PC-3 (cell line): ENCODE measurements at regions not wholly inside any gene's neighbourhood (a gene's known extent, or its start where the extent isn't known, plus 50 kb on each side); places are given as distances from the start of the nearest gene placed in this dataset.

Experiments
- ATAC-seq: fragments of 200-7000 bp; cut with Tn5 transposase; 2 replicates; pipeline ENCODE4 v1.9.1; 2020; ENCODE audit warnings: mild to moderate bottlenecking, moderate library complexity
- BruUV-seq: library from RNA; stranded (reverse); fragments of 400-500 nt; replicated peaks from 2 replicates; lab custom pipeline; 2021; lab: Mats Ljungman, UMichigan
- CTCF ChIA-PET: fragments of 300-600 bp; sonication (Branson Sonifier 250); formaldehyde crosslinking; loops from one replicate; lab custom pipeline; 2022; ENCODE audit warnings: antibody characterized with exemption; lab: Charles Lee
- POLR2A ChIA-PET: fragments of 300-600 bp; sonication (Branson Sonifier 250); formaldehyde crosslinking; loops from one replicate; lab custom pipeline; 2022; ENCODE audit warnings: antibody characterized with exemption; ENCODE audit not compliant: unreplicated experiment; lab: Charles Lee
- DNase-seq: peaks from one replicate; pipeline ENCODE4 v3.0.0-alpha.2; 2015
- H2AFZ ChIP-seq: fragments of 300-600 bp; sonication (generic); 2 replicates; pipeline ENCODE4 v1.6.0; 2016; ENCODE audit warnings: antibody characterized with exemption, low read length
- H3F3A ChIP-seq: fragments of 300-600 bp; sonication (generic); one replicate; pipeline ENCODE4 v1.6.0; 2017; ENCODE audit warnings: antibody characterized with exemption, low read length, control low read depth, mild to moderate bottlenecking; ENCODE audit not compliant: unreplicated experiment
- H3K27ac ChIP-seq: fragments of 300-600 bp; sonication (generic); 2 replicates; pipeline ENCODE4 v1.5.1; 2016; ENCODE audit warnings: mild to moderate bottlenecking, low read length
- H3K27me3 ChIP-seq: fragments of 300-600 bp; sonication (generic); 2 replicates; pipeline ENCODE4 v1.6.1; 2016; ENCODE audit warnings: low read length, mixed read lengths
- H3K36me3 ChIP-seq: fragments of 300-600 bp; sonication (generic); 2 replicates; pipeline ENCODE4 v1.6.1; 2016; ENCODE audit warnings: low read depth, mixed run types, low read length, mixed read lengths
- H3K4me1 ChIP-seq: fragments of 300-600 bp; sonication (generic); 2 replicates; pipeline ENCODE4 v1.5.1; 2016; ENCODE audit warnings: low read length; ENCODE audit not compliant: insufficient read depth
- H3K4me2 ChIP-seq: fragments of 300-600 bp; sonication (generic); 2 replicates; pipeline ENCODE4 v1.6.0; 2016; ENCODE audit warnings: low read length
- H3K4me3 ChIP-seq: fragments of 300-600 bp; sonication (generic); 2 replicates; pipeline ENCODE4 v1.5.1; 2016; ENCODE audit warnings: mild to moderate bottlenecking, low read length, mixed read lengths
- H3K79me2 ChIP-seq: fragments of 300-600 bp; sonication (generic); 2 replicates; pipeline ENCODE4 v1.6.1; 2017; ENCODE audit warnings: low read length, mixed read lengths
- H3K9ac ChIP-seq: fragments of 300-600 bp; sonication (generic); 2 replicates; pipeline ENCODE4 v1.6.0; 2016; ENCODE audit warnings: mild to moderate bottlenecking, low read length
- H3K9me2 ChIP-seq: fragments of 300-600 bp; sonication (generic); replicated peaks from 2 replicates; pipeline ENCODE4 v1.6.1; 2016; ENCODE audit warnings: mixed run types, low read length, mixed read lengths
- H3K9me3 ChIP-seq: fragments of 300-600 bp; sonication (generic); 2 replicates; pipeline ENCODE4 v1.6.1; 2016; ENCODE audit warnings: low read length, mixed read lengths
- H4K20me1 ChIP-seq: fragments of 300-600 bp; sonication (generic); 2 replicates; pipeline ENCODE4 v1.6.1; 2016; ENCODE audit warnings: low read length, mixed read lengths
- EZH2 ChIP-seq: fragments of 300-600 bp; sonication (generic); IDR thresholded peaks from one replicate; pipeline ENCODE4 v1.6.1; 2017; ENCODE audit warnings: antibody characterized with exemption, mild to moderate bottlenecking, low read length; ENCODE audit not compliant: unreplicated experiment
- EZH2phosphoT487 ChIP-seq: fragments of 300-600 bp; sonication (generic); IDR thresholded peaks from 2 replicates; pipeline ENCODE4 v1.6.1; 2018; ENCODE audit warnings: mild to moderate bottlenecking, antibody characterized with exemption, low read length, borderline replicate concordance
- intact Hi-C: fragments of 100-400 bp; cut with micrococcal nuclease; formaldehyde crosslinking; loops from 2 replicates; pipeline ENCODE4 v1.9.0; 2023
- TF ChIP-seq, protein P1 (sequence below): fragments of 300-600 bp; sonication (generic); conservative IDR thresholded peaks from 2 replicates; pipeline ENCODE4 v1.5.1; 2017; ENCODE audit warnings: antibody characterized with exemption, low read depth, mild to moderate bottlenecking, low read length

DNA sequence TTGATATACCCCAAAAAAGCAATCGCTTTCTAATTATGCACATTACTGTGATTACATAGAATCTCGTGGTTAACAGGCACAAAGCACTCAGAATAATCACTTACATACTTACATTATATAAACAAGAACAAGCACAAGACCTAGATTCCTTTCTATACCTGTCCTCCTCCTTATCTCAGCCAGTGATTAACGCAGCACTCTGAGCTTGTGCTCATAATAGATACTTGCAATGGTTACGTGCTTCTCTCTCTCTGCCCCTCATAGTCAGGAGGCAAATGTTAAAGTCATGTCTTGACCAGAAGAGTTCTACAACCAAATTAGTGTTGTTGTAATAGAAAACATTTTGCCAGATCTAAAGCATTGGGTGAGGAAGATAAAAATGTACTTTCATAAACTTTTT, 342.2 kb upstream of the PKDCC start:
- no peaks in the 10 kb centered on the region for H4K20me1 ChIP-seq
- peaks cover 10% of the 10 kb centered on the region; the same call in 1 of the 2 replicates for H3K4me1 ChIP-seq
- H2AFZ ChIP-seq, result no peak overlapping the region
- ATAC-seq, result no peak
- H3K27ac ChIP-seq, result no peak overlapping the region
- H3F3A ChIP-seq, result no peaks in the 10 kb centered on the region
- no peak for TF ChIP-seq EZH2phosphoT487
- H3K4me3 ChIP-seq, result no peak overlapping the region
- ChIA-PET POLR2A (no interaction called here), CTCF (no interaction called here)
- intact Hi-C loops, result no loop called here
- no TSS peak for BruUV-seq
- no peaks in the 10 kb centered on the region for H3K9me2 ChIP-seq
- H3K79me2 ChIP-seq, result no peaks in the 10 kb centered on the region
- H3K4me2 ChIP-seq, result no peak overlapping the region
- H3K27me3 ChIP-seq, result peaks cover 13% of the 10 kb centered on the region; the same call in 1 of the 2 replicates
- no peaks in the 10 kb centered on the region for H3K36me3 ChIP-seq
- DNase-seq, result no peak
- H3K9me3 ChIP-seq, result no peaks in the 10 kb centered on the region
- no peak overlapping the region for H3K9ac ChIP-seq

DNA sequence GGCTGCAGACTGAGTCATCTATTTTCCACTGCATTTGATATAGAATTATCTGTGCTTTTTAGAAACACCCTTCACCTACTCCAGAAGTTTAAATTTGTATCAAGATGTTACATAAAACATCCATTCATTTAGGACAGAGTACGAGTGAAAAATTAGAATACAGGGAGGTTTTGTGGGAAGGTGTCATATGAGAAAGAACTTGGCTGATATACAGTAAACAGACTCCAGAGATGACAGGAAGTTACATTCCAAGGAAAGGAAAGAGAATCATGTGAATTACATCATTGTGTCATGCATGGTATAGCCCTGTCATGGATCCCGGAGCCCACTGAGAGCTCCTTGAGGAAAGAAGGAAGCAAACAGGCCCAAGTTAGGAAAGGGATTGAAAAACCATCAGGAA, 341.5 kb upstream of the PKDCC start:
- intact Hi-C loops, result no loop called here
- TF ChIP-seq EZH2 (no peak), EZH2phosphoT487 (no peak)
- TF ChIP-seq, protein P1, sequence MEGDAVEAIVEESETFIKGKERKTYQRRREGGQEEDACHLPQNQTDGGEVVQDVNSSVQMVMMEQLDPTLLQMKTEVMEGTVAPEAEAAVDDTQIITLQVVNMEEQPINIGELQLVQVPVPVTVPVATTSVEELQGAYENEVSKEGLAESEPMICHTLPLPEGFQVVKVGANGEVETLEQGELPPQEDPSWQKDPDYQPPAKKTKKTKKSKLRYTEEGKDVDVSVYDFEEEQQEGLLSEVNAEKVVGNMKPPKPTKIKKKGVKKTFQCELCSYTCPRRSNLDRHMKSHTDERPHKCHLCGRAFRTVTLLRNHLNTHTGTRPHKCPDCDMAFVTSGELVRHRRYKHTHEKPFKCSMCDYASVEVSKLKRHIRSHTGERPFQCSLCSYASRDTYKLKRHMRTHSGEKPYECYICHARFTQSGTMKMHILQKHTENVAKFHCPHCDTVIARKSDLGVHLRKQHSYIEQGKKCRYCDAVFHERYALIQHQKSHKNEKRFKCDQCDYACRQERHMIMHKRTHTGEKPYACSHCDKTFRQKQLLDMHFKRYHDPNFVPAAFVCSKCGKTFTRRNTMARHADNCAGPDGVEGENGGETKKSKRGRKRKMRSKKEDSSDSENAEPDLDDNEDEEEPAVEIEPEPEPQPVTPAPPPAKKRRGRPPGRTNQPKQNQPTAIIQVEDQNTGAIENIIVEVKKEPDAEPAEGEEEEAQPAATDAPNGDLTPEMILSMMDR, result no peak
- no TSS peak for BruUV-seq
- H3K4me1 ChIP-seq, result peaks cover 11% of the 10 kb centered on the region; the same call in 1 of the 2 replicates
- peaks cover 7% of the 10 kb centered on the region; the same call in 1 of the 2 replicates for H3K27me3 ChIP-seq
- H3K9ac ChIP-seq, result no peak overlapping the region
- ChIA-PET POLR2A (no interaction called here), CTCF (no interaction called here)
- H3F3A ChIP-seq, result no peaks in the 10 kb centered on the region
- H3K4me3 ChIP-seq, result no peak overlapping the region
- no peak for ATAC-seq
- H2AFZ ChIP-seq, result no peak overlapping the region
- no peak overlapping the region for H3K4me2 ChIP-seq
- no peaks in the 10 kb centered on the region for H4K20me1 ChIP-seq
- H3K36me3 ChIP-seq, result no peaks in the 10 kb centered on the region
- H3K27ac ChIP-seq, result no peak overlapping the region
- no peaks in the 10 kb centered on the region for H3K9me2 ChIP-seq
- H3K9me3 ChIP-seq, result no peaks in the 10 kb centered on the region
- H3K79me2 ChIP-seq, result no peaks in the 10 kb centered on the region
- no peak for DNase-seq

DNA sequence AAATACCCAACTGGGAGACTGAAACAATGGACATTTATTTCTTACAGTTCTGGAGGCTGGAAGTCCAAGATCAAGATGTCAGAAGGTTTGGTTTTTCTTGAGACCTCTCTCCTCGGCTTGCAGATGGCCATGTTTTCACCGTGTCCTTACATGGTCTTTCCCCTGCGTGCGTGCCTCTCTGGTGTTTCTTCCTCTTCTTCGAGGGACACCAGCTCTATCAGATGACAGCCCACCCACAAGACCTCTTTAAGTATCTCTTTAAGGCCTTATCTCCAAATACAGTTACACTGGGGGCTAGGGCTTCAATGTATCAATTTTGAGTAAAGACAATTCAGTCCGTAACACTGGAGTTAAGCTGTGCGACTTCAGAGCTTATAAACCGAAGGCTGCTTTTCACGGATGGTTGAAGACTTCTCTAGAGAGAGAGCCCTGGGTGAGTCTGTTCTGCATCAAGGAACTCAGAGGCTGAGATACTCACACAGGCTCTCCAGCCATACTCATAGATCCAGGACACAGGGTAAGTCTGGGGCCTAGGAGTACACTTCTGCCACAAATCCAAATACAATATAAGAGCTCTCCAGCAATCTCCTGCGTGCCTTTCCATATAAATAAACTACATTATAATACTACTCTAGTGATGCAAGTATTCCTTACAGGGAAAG, 339.9 kb upstream of the PKDCC start:
- no peaks in the 10 kb centered on the region for H3K9me2 ChIP-seq
- ATAC-seq, result no peak
- no peak overlapping the region for H3K4me3 ChIP-seq
- POLR2A ChIA-PET, result no interaction called here
- intact Hi-C loops, result no loop called here
- DNase-seq, result no peak
- H3K4me2 ChIP-seq, result no peak overlapping the region
- CTCF ChIA-PET, result no interaction called here
- H3K4me1 ChIP-seq, result peaks cover 11% of the 10 kb centered on the region; the same call in 1 of the 2 replicates
- BruUV-seq, result no TSS peak
- H3K9me3 ChIP-seq, result no peaks in the 10 kb centered on the region
- H3K36me3 ChIP-seq, result no peaks in the 10 kb centered on the region
- no peak overlapping the region for H3K27ac ChIP-seq
- TF ChIP-seq, protein P1, result no peak
- TF ChIP-seq EZH2 (no peak), EZH2phosphoT487 (no peak)
- no peaks in the 10 kb centered on the region for H4K20me1 ChIP-seq
- H3K9ac ChIP-seq, result no peak overlapping the region
- H2AFZ ChIP-seq, result no peak overlapping the region
- H3K79me2 ChIP-seq, result no peaks in the 10 kb centered on the region
- H3K27me3 ChIP-seq, result no peaks in the 10 kb centered on the region
- no peaks in the 10 kb centered on the region for H3F3A ChIP-seq
